ENCODE measurements at regions not wholly inside any gene's neighbourhood (a gene's known extent, or its start where the extent isn't known, plus 50 kb on each side); places are given as distances from the start of the nearest gene placed in this dataset.

DNA sequence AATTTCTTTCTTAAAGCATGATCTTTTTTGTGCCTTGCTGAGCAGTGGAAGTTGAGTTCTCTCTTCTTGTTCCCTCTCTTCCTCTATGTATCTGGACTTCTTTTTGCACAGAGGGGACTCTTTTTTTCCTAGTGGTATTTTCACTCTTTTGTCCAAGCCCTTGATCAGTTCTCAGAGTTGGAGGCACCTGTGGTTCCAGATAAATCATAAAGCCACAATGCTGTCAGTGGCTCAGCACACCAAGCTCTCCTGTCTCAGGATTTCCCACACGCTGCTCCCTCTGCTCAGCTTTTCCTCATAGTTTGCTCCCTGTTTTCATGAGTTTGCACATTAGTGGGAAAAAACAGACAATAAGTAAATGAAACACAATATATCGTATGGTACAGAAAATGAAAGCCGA, 110.3 kb upstream of the ZNF608 start:
- POLR2A ChIA-PET: no interaction called here
- ATAC-seq (ENCODE audit: poor library complexity) (no peak), DNase-seq (no peak)
- H3K27ac ChIP-seq (ENCODE audit: low read depth in 1 of 2, low read length in 2 of 2): no peak overlapping the region
- no peaks in the 10 kb centered on the region for H3K4me1 ChIP-seq (ENCODE audit: insufficient read depth, low read length)
- intact Hi-C loops (cut with DNase I, micrococcal nuclease): no loop called here
- Mint-ChIP-seq H3K4me1 (ENCODE audit: low read depth) (no peaks in the 10 kb centered on the region), H3K27me3 (peaks cover 4% of the 10 kb centered on the region), H3K27ac (no peak overlapping the region), H3K9me3 (no peaks in the 10 kb centered on the region), H3K4me3 (no peak overlapping the region), H3K36me3 (ENCODE audit: low read depth) (no peaks in the 10 kb centered on the region)
- H3K27me3 ChIP-seq (ENCODE audit: control insufficient read depth in 1 of 2, insufficient read depth in 2 of 2, low read length in 2 of 2): no peaks in the 10 kb centered on the region
- no peaks in the 10 kb centered on the region for H3K9me3 ChIP-seq (ENCODE audit: control insufficient read depth in 1 of 2, insufficient read depth in 1 of 2, low read length in 2 of 2)
- H3K4me3 ChIP-seq (ENCODE audit: low read length): no peak overlapping the region
- CTCF ChIA-PET: no interaction called here
- TF ChIP-seq CTCF (IDR thresholded peaks at IDR 0.05): no peak
- no peaks in the 10 kb centered on the region for H3K36me3 ChIP-seq (ENCODE audit: insufficient read depth, low read length)

DNA sequence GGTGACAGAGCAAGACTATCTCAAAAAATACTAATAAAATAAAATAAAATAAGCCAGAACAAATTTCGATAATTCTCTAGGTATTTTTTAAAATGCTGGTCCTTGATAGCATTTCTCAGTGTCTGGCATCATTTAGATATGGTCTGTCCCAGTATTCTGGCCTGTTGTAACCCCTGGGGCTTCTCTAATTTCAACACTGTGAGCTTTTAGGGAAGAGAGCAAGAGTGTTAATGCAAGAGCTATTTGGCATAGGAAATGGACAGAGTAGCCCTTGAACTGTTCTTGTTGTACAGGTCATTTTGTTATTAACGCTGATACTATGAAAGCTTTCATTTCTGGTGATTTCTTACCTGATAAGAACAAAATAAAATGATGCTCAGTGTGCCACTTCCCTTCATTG, 112.2 kb upstream of the ZNF608 start:
- CTCF ChIA-PET: no interaction called here
- Histone ChIP-seq H3K27ac (ENCODE audit: low read depth in 1 of 2, low read length in 2 of 2) (no peak overlapping the region), H3K4me3 (ENCODE audit: low read length) (no peak overlapping the region), H3K4me1 (ENCODE audit: insufficient read depth, low read length) (no peaks in the 10 kb centered on the region), H3K9me3 (ENCODE audit: control insufficient read depth in 1 of 2, insufficient read depth in 1 of 2, low read length in 2 of 2) (peaks cover 0 to 4% of the 10 kb centered on the region in 2 experiments), H3K36me3 (ENCODE audit: insufficient read depth, low read length) (no peaks in the 10 kb centered on the region), H3K27me3 (ENCODE audit: control insufficient read depth in 1 of 2, insufficient read depth in 2 of 2, low read length in 2 of 2) (no peaks in the 10 kb centered on the region)
- Mint-ChIP-seq H3K9me3 (no peaks in the 10 kb centered on the region), H3K4me1 (ENCODE audit: low read depth) (no peaks in the 10 kb centered on the region), H3K4me3 (no peak overlapping the region), H3K27ac (no peak overlapping the region), H3K27me3 (peaks cover 4% of the 10 kb centered on the region), H3K36me3 (ENCODE audit: low read depth) (no peaks in the 10 kb centered on the region)
- peak in 2 of 14 experiments; percentile 8 to 20 for DNase-seq
- no peak for ATAC-seq (ENCODE audit: poor library complexity)
- no peak for TF ChIP-seq CTCF (IDR thresholded peaks at IDR 0.05)
- POLR2A ChIA-PET: no interaction called here
- intact Hi-C loops (cut with DNase I, micrococcal nuclease): no loop called here

DNA sequence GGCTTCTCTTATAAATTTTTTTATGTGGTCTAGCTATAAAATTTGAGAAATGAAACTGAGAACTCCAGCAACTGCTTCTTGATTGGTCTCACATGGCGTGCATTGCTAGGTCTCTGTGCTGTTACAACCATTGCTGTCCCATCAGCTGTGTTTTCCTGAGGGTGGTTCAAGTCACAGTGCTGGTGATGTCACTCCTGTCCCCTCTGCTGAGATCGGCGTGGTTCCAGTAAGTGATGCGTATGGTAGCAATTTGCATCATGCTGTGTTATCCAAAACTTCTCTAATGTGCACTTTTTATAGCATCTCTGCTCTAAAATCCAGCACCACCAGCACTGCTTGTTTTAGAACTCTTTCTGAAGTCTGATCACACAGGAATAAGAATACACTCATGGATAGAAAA, 112.6 kb upstream of the ZNF608 start:
- Mint-ChIP-seq H3K9me3 (no peaks in the 10 kb centered on the region), H3K27me3 (peaks cover 4% of the 10 kb centered on the region), H3K4me1 (ENCODE audit: low read depth) (no peaks in the 10 kb centered on the region), H3K4me3 (no peak overlapping the region), H3K27ac (no peak overlapping the region), H3K36me3 (ENCODE audit: low read depth) (no peaks in the 10 kb centered on the region)
- H3K4me3 ChIP-seq (ENCODE audit: low read length): no peak overlapping the region
- no peak for TF ChIP-seq CTCF (IDR thresholded peaks at IDR 0.05)
- no peaks in the 10 kb centered on the region for H3K36me3 ChIP-seq (ENCODE audit: insufficient read depth, low read length)
- CTCF ChIA-PET: no interaction called here
- no peaks in the 10 kb centered on the region for H3K4me1 ChIP-seq (ENCODE audit: insufficient read depth, low read length)
- no peaks in the 10 kb centered on the region for H3K27me3 ChIP-seq (ENCODE audit: control insufficient read depth in 1 of 2, insufficient read depth in 2 of 2, low read length in 2 of 2)
- peaks cover 0 to 8% of the 10 kb centered on the region in 2 experiments for H3K9me3 ChIP-seq (ENCODE audit: control insufficient read depth in 1 of 2, insufficient read depth in 1 of 2, low read length in 2 of 2)
- intact Hi-C loops (cut with DNase I, micrococcal nuclease): no loop called here
- DNase-seq (peak in 2 of 14 experiments; percentile 52 to 58), ATAC-seq (ENCODE audit: poor library complexity) (no peak)
- H3K27ac ChIP-seq (ENCODE audit: low read depth in 1 of 2, low read length in 2 of 2): no peak overlapping the region
- POLR2A ChIA-PET: no interaction called here

All from CD4-positive, alpha-beta T cell (primary cell).